Activated CD8-positive, alpha-beta memory T cell treated with anti-CD3 and anti-CD28 coated beads for 36 hours (primary cell): ENCODE measurements at regions not wholly inside any gene's neighbourhood (a gene's known extent, or its start where the extent isn't known, plus 50 kb on each side); places are given as distances from the start of the nearest gene placed in this dataset.

ENCODE experiments used
- CTCF ChIA-PET: fragments of 350-600 bp; sonication (Branson Sonifier 250); formaldehyde crosslinking; loops from one replicate; lab custom pipeline; 2021; ENCODE audit warnings: antibody characterized with exemption; lab: Charles Lee
- POLR2A ChIA-PET: fragments of 350-600 bp; sonication (Branson Sonifier 250); formaldehyde crosslinking; loops from one replicate; lab custom pipeline; 2021; ENCODE audit warnings: antibody characterized with exemption; lab: Charles Lee

DNA sequence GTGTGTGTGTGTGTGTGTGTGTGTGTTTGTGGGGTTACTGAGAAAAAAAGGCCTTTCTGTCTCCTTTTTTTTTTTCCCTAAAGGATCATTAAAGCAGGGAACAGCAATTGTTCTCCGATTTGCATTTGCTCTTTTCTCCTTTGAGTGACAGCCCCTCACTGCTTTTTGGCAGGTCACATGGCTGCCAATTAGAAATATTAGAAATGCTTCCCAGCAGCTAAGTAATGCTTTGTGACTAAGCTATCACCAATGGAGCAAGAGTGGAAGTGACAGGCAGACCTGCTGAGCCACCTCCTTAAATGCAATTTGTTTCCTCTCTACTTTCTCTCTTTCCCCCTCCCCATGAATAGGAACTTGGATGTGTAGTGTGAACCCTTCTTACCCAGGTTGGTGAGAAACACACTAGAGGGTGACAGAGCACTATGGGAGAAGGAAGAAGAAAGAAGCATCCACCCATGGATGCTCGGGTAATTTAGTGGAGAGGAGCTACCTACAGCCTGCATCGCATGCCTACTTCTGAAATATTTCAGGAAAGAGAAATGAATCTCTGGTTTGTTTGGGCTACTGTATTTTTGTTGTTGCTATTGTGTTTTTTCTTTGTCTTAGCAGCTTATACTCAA, 165.2 kb upstream of the PDZRN3 start:
- ChIA-PET POLR2A (no interaction called here), CTCF (no interaction called here)

DNA sequence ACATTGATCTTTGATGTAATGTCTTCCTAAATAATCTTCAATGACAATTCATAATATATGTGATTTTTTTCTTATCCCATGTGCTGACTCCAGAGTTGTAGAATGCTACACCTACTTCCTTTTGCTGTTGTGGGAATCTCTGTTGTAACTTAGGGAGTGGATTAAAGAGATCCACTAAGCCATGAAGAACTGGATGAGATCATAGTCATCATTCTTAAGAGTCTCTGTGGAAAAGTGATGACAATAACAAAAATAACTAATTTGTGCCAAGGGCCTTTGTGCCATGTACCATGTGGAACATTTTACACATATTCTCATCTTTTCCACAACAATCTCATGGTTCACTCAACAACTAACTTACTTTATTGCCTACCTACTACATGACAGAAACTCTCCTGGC, 162.9 kb upstream of the PDZRN3 start:
- ChIA-PET CTCF (no interaction called here), POLR2A (no interaction called here)

DNA sequence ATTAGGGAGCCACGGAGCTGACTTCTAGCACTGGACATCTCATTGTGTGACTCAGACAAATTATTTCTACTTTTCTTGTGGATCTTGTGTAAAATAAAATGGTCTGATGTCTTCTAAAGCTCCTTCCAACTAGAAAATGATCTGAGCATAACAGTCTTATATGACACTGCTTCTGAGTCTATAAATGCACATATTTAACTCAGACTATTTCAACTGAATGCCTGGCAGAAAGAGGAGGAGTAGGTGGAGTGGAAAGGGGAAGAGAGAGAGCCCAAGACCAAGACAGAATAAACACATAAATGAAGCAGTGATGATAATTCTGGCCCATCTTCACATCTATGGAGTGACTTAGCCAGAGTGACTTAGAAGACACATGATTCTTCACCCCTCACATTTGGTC, 162.3 kb upstream of the PDZRN3 start:
- CTCF ChIA-PET, result no interaction called here

DNA sequence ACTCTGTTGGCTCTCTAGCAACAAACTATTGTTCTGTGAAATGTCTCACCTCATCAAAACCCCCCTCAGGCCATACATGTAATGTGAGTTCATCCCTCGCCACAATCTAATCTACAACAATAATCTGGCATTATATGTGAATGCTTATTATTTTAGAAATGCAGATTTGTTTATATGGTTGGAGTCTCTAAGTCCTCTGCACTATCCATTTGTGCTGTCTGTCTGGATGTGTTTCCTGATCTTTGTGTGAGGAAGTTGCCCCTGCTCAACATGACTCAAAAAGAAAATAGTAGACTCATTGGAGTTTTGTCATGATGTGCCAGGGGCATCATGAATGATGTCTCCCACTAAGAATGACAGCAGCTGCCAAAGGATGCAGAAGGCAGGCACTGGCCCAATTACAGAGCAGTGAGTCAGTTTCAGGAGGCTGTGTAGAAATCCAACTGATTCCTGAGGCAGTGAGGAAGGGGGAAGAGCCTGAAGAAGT, 161.6 kb upstream of the PDZRN3 start:
- CTCF ChIA-PET, result no interaction called here
- POLR2A ChIA-PET, result no interaction called here

More for the DNA sequence above, 162.3 kb upstream of the PDZRN3 start:
- POLR2A ChIA-PET, result no interaction called here

DNA sequence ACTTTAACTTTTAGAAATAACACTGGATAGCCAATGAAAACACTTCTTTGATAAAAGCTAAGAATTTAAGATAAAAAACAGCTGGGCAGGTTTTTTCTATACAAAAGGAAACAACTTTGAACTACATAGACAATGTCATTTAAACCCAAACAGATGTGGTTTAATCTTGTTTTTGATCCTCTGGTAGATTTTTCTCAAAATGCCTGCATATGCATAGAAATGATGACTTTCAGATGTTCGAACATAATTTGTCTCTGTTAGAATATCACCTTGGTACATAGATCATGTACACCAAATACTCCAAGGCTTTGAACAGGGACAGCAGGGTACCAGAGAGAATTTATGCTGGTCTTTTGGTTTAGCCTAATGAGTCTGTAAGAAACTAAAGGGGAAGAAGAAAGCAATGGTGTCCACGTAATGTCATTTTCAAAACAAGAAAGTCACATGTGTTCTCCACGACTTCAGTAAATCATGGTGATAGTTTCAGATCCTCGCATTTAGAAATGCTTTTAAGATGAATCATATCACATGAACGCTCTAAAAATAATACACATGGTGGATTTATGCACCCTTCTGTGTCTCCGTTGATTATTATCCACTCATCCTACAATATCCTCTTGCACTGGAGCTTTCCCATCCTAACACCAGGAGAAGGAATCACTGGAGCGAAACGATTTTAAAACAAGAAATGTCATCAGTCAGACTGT, 160.1 kb upstream of the PDZRN3 start:
- CTCF ChIA-PET, result no interaction called here
- POLR2A ChIA-PET, result no interaction called here

DNA sequence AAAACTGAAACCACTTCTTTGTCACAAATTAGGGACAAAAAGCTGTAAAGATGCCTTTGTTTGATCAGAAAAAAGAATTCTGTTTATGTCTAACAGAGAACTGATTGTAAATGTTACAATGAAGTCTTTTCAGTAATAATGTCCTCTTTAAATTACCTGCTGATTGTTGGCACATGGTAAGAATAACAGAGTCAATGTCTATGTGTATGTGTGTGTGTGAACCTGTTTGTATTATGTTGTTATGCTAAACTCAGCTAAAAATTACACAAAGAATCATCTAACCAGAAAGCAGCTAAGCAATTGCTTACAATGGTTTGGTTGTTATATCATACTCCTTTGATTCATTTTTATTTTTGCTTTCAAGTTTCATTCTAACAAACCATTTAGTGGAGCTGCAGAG, 159.1 kb upstream of the PDZRN3 start:
- POLR2A ChIA-PET, result no interaction called here
- CTCF ChIA-PET, result no interaction called here

DNA sequence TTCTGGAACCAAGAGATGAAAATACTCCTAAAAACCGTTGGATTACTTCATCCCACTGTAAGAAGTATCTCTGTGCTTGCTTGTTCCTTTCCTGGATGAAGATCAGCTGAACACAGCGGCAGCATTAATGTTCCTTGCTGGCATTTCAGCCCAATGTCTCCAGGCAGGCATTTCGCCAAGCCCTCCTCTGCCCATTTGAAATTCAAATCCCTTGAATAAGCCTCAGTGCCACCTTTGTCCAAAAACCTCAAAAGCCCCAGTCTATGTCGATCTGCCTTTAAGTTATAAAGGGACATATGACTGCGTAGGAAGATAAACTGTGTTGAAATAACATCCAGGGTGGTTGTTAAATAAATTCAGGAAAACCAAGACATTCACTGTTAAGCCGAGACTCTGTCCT, 156.8 kb upstream of the PDZRN3 start:
- POLR2A ChIA-PET, result no interaction called here
- CTCF ChIA-PET, result no interaction called here

DNA sequence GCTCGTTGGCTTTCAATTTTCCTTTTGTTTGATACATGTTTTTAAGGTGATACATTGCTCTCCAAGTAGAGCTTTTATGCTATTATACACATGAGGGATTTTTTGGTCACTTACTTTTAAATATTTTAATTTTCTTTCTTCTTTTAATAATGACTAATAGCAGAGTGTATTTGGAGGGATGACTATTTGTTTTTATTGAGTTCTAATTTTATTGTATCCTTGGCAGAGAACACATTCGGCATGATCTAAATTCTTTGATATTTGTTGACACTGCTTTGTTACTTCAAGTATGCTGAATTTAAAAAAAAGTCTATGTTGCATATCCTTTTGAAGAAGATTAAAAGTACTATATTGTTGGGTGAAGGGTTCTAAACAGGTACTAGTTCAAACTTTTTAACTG, 149.9 kb upstream of the PDZRN3 start:
- POLR2A ChIA-PET, result no interaction called here
- CTCF ChIA-PET, result interaction anchor here (0.6 kb wide), 1 partner anchor 109 kb away, joined by 3 read pairs; no protein-coding TSS in a partner anchor

DNA sequence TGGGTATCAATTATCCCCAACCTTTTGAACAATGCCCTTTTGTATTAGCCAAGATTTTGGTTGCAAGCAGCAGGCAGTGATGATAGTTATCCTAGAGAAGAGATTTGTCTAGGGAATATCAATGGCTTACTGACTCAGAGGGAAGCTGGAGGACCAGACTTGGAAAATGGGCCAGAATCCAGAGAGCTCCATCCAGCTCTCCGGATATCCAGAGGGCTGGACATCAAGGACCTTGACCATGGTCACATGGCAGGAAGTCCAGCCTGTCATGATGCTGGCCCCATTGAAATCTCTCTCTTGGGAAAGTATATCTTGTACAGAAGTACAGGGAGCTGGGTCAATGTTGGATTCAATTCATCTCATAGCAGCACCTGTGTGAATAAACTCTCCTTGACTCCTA, 148.5 kb upstream of the PDZRN3 start:
- CTCF ChIA-PET, result no interaction called here
- POLR2A ChIA-PET, result no interaction called here

DNA sequence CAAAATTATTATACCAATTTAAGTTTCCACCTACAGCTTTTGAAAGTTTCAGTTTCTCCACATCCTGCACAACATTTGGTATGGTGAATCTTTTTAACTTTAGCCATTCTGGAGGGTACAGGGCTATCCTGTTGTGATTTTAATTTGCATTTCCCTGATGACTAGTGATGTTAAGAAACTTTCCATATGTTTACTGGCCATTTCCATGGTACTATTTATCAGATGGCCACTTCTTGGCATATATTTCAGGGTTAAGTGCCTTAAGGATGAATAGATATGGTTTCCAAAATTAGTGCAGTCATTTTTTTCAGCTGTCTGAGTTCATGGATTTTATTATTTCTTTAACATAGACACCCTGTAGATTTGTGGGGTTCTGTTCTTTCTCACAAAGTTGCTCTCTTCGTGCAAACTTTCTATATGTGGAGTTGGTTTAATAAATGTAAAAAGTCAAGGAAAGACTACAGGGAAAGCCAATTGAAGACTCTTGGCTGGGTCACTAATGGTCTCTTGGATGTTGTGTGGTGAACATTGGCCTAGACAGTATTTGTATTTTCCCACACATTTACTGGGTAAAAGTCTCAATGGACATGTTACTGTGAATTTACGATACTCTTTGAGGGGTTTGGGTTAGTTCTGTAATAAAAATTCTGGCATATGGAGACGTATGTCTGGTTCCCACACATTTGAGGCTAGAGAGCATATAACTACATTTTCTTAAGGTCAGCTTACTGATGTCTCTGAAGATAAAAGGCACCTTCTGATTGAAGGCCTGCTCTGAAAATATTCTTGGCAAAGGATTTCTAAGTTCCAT, 147.5 kb upstream of the PDZRN3 start:
- POLR2A ChIA-PET, result no interaction called here
- CTCF ChIA-PET, result no interaction called here

DNA sequence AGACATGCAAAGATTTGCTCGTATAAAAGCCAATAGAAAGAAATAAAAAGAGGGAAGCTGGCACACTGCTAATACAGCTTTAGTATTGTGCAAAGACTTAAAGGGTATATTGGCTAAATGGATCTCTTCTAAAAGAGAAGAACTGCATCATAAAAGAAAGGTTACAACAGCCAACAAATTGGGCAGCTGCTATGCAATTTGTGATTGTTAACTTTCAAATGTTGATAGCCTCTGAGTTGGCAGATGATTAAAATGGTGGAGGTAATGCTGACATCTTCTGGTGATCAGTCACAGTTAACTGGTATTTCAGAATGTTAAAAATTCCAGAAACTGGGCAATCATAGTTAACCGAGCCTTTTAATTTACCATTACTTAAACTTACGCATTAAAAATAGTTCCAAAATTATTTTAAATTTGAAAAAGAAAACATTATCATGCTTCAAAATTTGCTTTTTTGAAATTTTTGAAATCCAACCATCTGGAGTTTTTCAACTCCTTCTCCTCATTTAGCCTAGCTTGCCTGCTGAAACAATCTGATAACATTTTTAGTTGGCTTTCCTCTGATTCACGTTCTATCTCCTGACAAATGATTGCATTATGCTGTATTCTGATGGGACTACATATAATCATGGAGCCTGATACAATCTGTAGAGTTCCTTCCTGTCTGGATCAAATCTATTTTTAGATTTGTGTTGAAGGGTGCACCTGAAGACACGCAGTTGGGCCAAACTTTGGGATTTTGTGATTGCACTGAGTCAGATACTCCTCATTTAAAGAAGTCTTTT, 144.0 kb upstream of the PDZRN3 start:
- ChIA-PET POLR2A (no interaction called here), CTCF (no interaction called here)

DNA sequence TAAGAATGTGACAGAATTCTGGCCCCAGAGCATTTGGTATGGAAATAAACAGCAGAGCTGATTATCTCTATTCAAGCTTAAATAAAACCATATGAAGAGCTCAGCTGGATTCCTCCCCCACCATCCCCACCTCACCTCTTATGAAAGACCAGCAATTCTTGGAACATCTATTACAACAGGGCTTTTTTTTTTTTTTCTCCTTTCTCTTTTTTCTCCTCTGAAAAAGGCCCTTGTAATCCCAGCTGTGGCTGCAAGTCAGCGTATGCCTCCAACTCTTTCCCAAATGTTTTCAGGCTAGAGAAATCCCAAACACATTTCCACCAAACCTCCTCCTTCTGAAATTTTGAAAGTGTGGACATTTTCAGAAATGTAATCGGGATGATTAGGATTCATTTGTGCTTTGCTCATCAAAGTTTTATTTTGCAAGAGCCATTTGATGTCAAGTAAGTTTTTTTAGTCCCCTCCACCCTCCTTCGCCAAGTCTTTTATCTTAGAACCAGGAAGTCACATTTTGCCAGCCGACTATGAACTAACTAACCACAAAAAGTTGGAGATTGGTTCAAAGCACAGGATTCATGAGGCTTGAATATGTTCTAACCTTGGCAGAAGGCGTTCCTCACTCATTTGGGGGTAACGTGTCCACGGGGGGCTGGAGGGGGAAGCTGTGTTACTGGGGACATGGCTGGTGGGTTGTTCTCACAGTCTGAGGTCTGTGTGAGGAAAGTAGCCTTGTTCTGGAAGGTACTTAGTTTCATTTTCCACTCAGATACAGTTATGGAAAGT, 142.0 kb upstream of the PDZRN3 start:
- POLR2A ChIA-PET, result no interaction called here
- CTCF ChIA-PET, result no interaction called here

DNA sequence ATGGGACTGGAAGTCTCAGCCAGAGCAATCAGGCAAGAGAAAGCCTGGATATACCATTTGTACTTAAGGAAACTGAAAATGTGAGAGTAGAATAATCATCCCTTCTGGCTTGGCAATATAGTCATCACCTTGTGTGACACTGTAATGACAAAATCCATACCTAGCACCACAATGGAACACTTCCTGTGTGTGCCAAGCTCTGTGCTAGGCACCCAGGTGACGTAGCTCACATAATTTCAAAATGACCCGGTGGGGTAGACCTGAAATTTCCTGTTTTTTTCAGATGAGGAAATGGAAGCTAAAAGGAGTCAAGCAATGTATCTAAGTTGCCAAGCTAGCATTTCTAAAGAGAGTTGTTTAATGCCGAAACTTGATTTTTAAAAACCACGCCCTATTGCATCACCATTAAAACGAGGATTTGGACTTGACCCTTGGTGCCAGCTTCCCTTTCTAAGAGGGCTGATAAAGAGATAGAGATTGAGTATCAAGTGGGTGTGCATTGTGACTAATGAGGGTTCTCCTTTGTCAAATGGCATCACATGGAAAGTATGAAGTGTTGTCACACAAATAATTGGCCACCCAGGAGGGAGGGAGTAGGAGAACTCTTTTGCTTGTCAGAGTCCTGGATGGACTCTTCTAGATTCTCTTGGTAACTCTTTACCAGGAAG, 141.3 kb upstream of the PDZRN3 start:
- ChIA-PET POLR2A (no interaction called here), CTCF (no interaction called here)

DNA sequence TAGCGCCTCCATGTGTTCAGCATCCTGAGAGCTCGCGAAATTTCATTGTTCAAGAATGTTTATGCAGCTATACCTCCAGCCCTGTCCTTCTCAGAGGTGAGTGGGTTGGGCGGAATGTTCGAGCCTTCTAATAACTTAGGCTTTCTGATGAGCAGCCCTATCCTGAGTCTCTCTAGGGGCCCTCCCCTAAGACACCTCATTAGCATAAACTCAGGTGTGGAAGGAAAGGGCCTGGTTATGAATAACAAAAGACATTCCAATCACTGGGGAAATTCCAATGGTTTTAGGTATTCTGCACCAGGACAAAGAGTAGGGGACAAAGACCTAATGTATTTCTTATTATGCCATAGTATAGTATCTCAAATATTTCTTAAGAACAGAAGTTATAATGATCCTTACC, 138.1 kb upstream of the PDZRN3 start:
- POLR2A ChIA-PET, result no interaction called here
- CTCF ChIA-PET, result no interaction called here

DNA sequence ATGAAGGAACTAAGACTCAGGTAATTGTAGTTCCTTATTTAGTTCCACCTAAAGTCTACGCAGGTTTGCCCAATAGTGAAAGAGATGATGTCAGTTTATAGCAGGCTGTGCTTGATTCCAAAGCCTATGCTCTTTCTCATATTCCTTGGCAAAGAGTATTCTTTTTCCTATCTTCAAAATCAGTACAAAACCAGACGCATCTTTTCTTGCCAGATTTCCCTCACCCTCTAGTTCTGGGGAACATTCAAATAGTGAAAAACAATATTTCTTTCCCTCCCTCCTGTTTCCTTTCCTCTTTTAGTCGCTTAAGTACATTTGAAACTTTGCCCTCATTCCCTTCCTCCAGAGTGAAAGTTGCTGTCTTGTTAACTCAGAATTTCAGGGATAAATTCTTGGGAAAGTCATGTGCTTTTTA, 134.6 kb upstream of the PDZRN3 start:
- ChIA-PET POLR2A (no interaction called here), CTCF (no interaction called here)

DNA sequence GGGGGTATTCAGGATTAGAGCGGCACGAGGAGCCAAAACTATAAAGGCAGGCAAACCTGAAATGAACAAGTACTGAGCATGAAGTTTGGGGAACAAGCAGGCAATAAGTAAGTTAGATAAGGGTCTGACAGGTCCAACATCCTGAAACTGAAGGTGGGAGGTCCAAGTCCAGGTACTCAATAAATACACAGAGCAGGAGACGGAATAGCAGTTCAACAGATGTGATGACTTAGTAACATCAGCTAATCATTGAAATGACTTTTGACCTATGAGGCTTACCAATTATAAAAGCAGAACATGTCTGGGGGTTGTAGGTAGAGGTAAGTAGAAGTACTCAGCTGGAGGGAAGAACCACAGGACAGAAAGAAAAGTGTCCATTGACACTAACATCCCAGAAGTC, 132.8 kb upstream of the PDZRN3 start:
- ChIA-PET POLR2A (no interaction called here), CTCF (no interaction called here)

DNA sequence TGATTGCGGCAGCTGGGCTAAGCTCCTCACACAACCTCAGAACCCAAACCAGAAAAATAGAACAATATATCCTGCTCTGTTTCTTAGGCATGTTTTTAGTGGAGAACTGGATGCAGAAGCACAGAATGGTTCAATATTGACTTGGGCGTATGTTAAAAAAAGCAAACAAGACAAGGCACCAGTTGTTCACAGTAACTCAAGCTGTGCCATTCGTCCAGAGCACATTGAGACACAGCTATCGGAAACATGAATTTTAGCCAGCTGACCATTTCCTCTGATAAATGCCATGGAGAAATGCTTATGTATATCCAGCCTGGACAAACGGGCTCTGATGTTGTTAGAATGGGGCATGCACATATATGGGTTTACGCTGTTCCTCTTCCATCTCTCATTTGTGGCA, 129.2 kb upstream of the PDZRN3 start:
- CTCF ChIA-PET, result no interaction called here
- POLR2A ChIA-PET, result no interaction called here

DNA sequence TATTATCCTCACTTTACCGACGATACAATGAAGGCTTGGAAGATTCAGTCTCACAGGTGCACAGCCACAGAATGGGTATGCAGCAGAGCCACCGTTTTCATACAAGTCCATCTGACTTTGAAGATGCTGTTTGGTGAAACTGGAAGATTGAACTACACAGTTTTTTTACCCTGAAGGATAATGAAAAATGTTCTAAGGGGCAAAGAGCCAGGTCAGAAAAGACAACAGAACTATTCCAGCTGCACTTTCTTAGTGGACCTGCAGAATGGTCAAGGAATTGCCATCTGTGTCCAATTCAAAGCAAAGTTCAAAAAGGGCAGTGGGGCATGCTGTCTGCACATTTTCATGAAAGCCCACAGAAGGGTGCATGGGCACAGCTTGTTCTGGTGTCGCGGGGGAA, 127.6 kb upstream of the PDZRN3 start:
- ChIA-PET CTCF (no interaction called here), POLR2A (no interaction called here)

DNA sequence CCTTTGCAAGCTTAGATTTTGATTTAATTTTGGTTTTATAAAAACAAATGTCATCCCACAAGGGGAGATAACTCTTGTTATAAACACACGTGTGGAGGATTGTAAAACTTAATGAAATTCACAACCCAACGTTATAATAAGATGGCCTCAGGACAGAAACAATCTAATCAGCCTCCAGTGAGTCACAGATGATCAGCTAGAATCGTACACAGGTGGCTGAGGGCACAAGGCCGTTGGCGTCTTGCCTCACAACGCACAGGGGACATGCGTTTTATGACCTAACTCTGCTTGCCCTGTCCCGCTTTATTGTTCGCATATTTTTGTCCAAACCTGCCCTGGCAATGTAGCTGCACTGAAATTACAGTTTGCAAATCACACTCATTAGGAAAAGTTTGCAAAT, 121.9 kb upstream of the PDZRN3 start:
- CTCF ChIA-PET, result no interaction called here
- POLR2A ChIA-PET, result no interaction called here
